ENCODE measurements at regions not wholly inside any gene's neighbourhood (a gene's known extent, or its start where the extent isn't known, plus 50 kb on each side); places are given as distances from the start of the nearest gene placed in this dataset.

DNA sequence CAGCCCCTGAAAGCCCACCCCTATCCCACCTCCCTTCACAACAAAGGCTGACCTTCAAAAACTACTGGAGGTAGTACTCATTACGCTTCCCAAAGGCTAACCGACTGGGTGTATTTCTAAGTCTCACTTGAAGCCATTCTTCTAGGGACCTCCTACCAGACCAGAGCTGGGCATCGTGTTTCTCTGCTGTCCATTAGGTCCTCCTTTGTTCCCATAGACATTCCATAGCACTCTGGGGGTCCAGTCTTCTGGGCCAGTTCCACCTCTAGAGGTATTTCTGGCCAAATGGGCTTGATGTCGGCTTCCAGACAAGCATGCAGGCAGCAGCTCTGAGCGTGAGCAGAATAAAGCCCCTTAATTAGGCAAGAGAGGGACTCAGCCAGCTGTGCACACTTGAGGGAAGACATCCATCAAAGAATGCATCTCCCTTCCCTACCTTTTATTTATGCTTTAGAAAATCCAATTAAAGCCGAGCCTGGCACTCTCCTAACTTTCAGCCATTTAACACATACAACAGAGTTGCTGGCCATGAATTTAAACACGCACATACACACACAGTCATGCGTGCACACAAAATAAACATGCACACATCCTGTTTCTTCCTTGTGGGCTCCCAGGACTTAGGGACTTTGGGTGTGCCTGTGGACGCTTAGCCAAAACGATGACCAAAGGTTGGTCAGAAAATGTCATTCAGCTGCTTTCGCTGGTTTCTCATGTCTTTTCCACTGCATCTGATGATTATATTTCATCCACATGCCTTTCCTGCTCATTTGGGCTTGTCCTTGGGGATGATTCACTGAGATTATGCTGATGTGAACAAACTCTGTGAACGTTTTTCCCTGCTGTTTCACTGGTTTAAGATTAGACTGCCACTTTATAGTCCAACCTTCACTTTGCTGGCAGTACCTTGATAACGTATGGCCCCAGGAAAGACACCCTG is 362.0 kb upstream of the NFE2L3 start:
- DNase-seq, result peak; percentile 46

DNA sequence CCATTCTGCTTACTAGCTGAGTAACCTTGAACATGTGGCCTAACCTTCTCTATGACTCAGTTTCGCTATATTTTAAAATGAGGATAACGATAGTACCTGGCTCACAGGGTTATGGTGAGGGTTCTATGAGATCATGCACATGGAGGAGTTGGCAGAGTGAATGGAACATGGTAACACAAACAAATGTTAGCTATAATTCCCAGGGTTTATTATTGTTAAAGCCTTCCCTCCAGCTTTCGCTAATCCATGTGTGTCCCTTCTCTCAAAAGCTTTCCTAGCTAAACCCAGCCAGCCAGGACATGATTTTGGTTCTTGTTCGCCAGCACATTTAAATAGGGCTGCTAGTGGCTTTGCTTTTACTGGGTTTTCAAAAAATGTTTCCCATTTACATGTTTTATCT is 361.0 kb upstream of the NFE2L3 start:
- DNase-seq, result no peak

GRCh38 chr7:25792586-25792985 is 359.4 kb upstream of the NFE2L3 start:
- no peak for DNase-seq

GRCh38 chr7:25795824-25796235 is 356.2 kb upstream of the NFE2L3 start:
- no peak for DNase-seq

GRCh38 chr7:25798344-25798743 is 353.7 kb upstream of the NFE2L3 start:
- no peak for DNase-seq

DNA sequence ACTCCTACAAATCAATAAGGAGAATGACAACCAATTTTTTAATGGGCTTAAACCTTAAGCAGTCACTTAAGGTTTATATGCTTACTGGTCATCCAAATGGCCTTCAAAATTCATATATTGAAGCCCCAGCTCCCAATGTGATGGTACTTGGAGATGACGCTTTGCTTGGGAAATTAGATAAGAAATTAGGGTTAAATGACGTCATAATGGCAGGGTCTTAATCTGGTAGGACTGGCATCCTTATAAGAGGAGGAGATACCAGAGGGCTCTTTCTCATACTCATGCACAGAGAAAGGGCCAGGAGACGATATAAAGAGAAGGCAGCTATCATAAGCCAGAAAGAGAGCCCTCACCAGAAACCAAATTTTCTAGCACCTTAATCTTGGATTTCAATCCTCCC is 350.8 kb upstream of the NFE2L3 start:
- no peak for DNase-seq

DNA sequence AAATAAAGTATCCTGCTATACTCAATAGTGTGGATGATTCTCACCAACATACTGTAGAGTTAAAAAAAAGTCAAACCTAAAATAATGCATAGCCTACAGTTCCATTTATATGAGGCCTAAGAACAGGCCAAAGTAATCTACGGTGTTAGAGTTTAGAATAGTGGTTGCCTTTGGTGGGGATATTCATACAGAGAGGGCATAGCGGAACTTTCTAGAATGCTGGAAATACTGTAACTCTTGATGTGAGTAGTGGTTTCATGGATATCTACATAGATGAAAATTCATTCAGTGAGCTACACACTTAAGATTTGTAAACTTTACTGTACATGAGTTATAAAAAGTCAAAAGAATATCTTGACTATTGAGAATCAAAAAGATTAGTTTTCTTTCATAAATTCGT is 349.9 kb upstream of the NFE2L3 start:
- no peak for DNase-seq

DNA sequence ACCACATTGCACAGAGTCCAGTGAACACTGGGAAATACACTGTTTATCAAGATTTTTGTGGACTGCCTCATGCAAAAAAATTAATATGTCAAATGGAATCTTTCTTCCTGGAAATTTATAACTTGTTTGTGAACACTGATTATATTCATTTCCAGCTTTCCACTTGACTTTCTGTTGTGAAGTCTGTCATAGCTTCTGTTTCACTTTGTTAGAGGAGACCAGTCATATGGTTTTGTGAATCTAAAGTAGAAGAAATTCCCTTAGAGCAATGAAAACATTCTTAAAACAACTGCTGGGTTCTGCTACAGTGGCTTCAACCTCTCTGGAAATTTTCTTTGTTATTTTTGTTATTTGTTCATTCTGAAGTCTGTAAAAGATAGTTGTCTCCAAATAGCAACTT is 349.5 kb upstream of the NFE2L3 start:
- DNase-seq, result no peak

DNA sequence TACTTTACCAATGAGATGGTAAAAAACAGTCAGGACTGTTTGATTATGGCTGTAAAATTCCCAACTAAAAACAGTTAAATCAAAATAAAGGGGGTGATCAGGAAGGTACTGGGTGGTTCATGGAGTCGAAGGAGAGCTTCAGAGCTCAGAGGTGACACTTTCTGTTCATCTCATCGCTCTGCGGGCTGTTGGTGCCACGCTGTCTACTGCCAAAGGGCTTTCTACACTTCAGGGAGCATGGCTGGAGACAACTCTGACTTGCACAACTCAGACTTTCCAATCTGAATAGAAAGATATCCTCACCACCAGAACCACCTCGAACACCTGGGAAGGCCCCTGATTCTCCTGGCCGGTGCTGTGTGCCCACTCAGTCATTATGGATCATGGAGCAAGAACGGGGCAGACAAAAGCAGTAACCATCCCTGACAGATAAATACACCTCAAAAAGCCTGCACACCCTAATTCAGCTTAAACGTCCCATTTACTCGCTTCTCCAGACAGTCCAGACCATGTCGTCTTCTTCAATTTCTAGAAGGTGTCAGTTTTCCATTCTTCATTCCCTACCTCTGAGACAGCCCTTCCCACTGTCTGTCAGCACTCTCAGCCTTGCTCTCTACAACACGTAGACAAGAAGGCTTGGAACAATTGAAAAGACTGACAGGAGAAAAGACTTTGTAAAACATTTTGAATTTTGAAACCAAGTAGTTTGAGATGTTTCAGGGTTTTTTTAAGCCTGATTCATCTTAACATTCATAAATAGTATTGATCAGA is 348.7 kb upstream of the NFE2L3 start:
- no peak for DNase-seq

GRCh38 chr7:25804154-25804553 is 347.8 kb upstream of the NFE2L3 start:
- peak; percentile 2 for DNase-seq

- DNase-seq, result peak; percentile 67
Observed at GRCh38 chr7:25805027-25805687, 346.8 kb upstream of the NFE2L3 start.

GRCh38 chr7:25807086-25807611 is 344.8 kb upstream of the NFE2L3 start:
- DNase-seq, result no peak

- no peak for DNase-seq
Observed at GRCh38 chr7:25809441-25809840, 342.6 kb upstream of the NFE2L3 start.

DNA sequence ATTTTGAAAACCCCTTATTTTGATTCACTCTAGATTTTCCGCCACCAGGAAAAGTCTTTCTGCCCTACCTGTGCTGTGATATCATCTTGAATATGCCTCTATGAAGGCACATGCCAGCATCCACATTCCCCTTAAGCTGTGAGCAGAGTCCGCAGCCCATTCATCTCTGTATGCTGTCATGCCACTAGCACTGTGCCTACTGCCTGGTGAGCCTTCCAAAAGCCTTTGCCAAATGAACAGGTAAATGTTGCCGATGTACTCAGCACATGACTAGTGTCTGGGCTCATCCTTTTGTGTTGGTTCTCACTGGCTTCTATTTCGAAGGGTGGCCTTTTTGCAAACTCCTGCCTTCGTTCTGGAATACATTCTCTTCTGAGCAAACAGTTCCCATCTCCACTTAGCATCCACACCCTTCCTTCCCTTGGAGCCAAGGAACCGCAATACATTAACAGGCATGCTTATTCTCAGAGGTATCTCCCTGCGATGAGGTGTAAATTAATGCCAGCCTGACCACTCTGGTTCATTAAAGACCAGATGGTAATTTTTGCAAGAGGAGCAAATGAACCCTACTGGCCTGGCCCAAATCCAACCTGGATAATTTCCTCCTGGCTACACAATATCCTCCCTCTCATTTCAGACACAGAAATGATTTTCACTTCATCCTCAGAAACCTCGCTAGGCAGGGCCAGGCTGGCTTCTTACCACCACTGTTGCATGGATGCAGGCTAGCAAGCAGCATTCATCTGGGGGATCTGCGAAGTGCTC is 339.7 kb upstream of the NFE2L3 start:
- DNase-seq, result no peak

GRCh38 chr7:25813381-25813780 is 338.6 kb upstream of the NFE2L3 start:
- DNase-seq, result no peak

DNA sequence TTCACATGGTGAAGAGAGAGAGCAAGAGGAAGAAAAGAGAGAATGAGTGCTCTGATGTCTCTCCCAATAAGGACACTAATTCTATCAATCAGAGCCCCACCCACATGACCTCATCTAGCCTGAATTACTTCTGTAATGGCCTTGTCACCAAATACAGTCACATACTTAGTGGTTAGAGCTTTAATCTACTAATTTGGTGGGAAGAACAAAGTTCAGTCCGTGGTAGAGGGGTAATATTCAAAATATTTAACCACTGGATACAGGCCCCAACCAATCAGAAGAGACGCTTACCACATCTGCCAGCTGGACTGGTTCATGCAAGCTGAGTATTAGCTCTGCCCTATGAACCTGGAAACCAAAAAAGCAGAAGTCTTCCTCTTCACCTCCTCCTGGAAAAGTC is 336.3 kb upstream of the NFE2L3 start:
- no peak for DNase-seq

GRCh38 chr7:25820432-25821040 is 331.5 kb upstream of the NFE2L3 start:
- no peak for DNase-seq

DNA sequence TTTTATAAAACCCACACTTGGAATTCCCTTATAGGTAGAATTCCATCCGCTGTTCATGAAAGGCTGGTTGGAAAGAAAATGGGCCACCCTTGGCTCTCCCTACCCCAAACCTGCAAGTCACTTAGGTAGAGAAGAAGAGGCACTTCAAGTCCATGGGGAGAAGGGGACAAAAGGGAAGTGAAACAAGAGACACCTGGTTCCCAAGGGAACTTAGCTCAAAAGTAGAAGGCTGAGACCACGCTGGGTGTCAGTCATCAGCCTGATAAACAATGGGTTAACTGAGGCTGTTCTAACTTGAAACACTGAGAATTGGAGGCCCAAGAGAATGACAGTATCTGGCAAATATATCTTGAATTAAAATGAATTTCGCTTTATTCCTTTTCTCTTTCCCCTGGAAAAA is 330.8 kb upstream of the NFE2L3 start:
- DNase-seq, result no peak

GRCh38 chr7:25822823-25823222 is 329.2 kb upstream of the NFE2L3 start:
- no peak for DNase-seq

- DNase-seq, result no peak
Observed at GRCh38 chr7:25823571-25823970, 328.4 kb upstream of the NFE2L3 start.

- no peak for DNase-seq
Observed at GRCh38 chr7:25828468-25828867, 323.5 kb upstream of the NFE2L3 start.

- DNase-seq, result no peak
Observed at GRCh38 chr7:25829663-25830062, 322.3 kb upstream of the NFE2L3 start.
